ENCODE measurements at regions not wholly inside any gene's neighbourhood (a gene's known extent, or its start where the extent isn't known, plus 50 kb on each side); places are given as distances from the start of the nearest gene placed in this dataset.

- Mint-ChIP-seq H3K36me3 (ENCODE audit: low read depth) (no peaks in the 10 kb centered on the region), H3K9me3 (peaks cover 20% of the 10 kb centered on the region), H3K4me1 (peaks cover 23% of the 10 kb centered on the region), H3K27me3 (ENCODE audit: low read depth, poor library complexity) (peaks cover 3% of the 10 kb centered on the region), H3K4me3 (no peak overlapping the region), H3K27ac (no peak overlapping the region)
- no peak for DNase-seq
- TF ChIP-seq, protein P1, sequence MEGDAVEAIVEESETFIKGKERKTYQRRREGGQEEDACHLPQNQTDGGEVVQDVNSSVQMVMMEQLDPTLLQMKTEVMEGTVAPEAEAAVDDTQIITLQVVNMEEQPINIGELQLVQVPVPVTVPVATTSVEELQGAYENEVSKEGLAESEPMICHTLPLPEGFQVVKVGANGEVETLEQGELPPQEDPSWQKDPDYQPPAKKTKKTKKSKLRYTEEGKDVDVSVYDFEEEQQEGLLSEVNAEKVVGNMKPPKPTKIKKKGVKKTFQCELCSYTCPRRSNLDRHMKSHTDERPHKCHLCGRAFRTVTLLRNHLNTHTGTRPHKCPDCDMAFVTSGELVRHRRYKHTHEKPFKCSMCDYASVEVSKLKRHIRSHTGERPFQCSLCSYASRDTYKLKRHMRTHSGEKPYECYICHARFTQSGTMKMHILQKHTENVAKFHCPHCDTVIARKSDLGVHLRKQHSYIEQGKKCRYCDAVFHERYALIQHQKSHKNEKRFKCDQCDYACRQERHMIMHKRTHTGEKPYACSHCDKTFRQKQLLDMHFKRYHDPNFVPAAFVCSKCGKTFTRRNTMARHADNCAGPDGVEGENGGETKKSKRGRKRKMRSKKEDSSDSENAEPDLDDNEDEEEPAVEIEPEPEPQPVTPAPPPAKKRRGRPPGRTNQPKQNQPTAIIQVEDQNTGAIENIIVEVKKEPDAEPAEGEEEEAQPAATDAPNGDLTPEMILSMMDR (IDR thresholded peaks at IDR 0.05), result no peak
These were observed 311.2 kb upstream of the FAT3 start for GRCh38 chr11:91913407-91913806.

DNA sequence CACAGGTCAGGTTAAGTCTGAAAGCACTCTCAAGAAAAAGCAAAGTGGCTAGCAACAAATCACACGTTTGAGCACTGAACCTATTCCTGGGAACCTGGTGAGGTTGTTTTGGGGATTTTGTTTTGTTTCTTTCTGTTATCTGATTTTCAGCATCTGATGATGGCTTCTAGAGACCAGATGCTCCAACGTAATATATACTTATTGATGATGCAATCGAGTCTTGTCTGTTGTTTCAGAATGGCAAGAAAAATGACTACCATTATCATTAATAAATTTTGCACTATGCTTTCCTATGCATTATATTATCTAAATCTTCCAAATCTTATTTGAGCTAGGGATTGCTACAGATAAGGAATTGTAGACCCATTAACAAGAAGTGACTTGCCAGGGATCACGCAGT, 312.3 kb upstream of the FAT3 start:
- no peak for DNase-seq
- Mint-ChIP-seq H3K27ac (no peak overlapping the region), H3K36me3 (ENCODE audit: low read depth) (no peaks in the 10 kb centered on the region), H3K4me1 (peaks cover 24% of the 10 kb centered on the region), H3K27me3 (ENCODE audit: low read depth, poor library complexity) (peaks cover 3% of the 10 kb centered on the region), H3K9me3 (peaks cover 11% of the 10 kb centered on the region), H3K4me3 (no peak overlapping the region)
- TF ChIP-seq, protein P1 (IDR thresholded peaks at IDR 0.05), result no peak

GRCh38 chr11:91906871-91907624, 317.6 kb upstream of the FAT3 start:
- H3K36me3 Mint-ChIP-seq (ENCODE audit: low read depth), result no peaks in the 10 kb centered on the region
- peaks cover 12% of the 10 kb centered on the region for H3K4me1 Mint-ChIP-seq
- H3K27me3 Mint-ChIP-seq (ENCODE audit: low read depth, poor library complexity), result no peaks in the 10 kb centered on the region
- DNase-seq, result no peak
- no peak overlapping the region for H3K4me3 Mint-ChIP-seq
- H3K27ac Mint-ChIP-seq, result no peak overlapping the region
- TF ChIP-seq, protein P1 (IDR thresholded peaks at IDR 0.05), result no peak
- no peaks in the 10 kb centered on the region for H3K9me3 Mint-ChIP-seq

- H3K4me3 Mint-ChIP-seq, result no peak overlapping the region
- DNase-seq, result no peak
- H3K9me3 Mint-ChIP-seq, result no peaks in the 10 kb centered on the region
- TF ChIP-seq, protein P1 (IDR thresholded peaks at IDR 0.05), result no peak
- no peaks in the 10 kb centered on the region for H3K36me3 Mint-ChIP-seq (ENCODE audit: low read depth)
- no peaks in the 10 kb centered on the region for H3K27me3 Mint-ChIP-seq (ENCODE audit: low read depth, poor library complexity)
- H3K27ac Mint-ChIP-seq, result no peak overlapping the region
- peaks cover 12% of the 10 kb centered on the region for H3K4me1 Mint-ChIP-seq
These were observed 319.5 kb upstream of the FAT3 start for GRCh38 chr11:91904792-91905785.

GRCh38 chr11:91902312-91902711, 322.3 kb upstream of the FAT3 start:
- peaks cover 11% of the 10 kb centered on the region for H3K4me1 Mint-ChIP-seq
- H3K27me3 Mint-ChIP-seq (ENCODE audit: low read depth, poor library complexity), result no peaks in the 10 kb centered on the region
- no peaks in the 10 kb centered on the region for H3K36me3 Mint-ChIP-seq (ENCODE audit: low read depth)
- no peak for DNase-seq
- H3K9me3 Mint-ChIP-seq, result no peaks in the 10 kb centered on the region
- TF ChIP-seq, protein P1 (IDR thresholded peaks at IDR 0.05), result no peak
- no peak overlapping the region for H3K27ac Mint-ChIP-seq
- H3K4me3 Mint-ChIP-seq, result no peak overlapping the region

Measured in nephron progenitor cell (in vitro differentiated cells).